ENCODE measurements at regions not wholly inside any gene's neighbourhood (a gene's known extent, or its start where the extent isn't known, plus 50 kb on each side); places are given as distances from the start of the nearest gene placed in this dataset.

DNA sequence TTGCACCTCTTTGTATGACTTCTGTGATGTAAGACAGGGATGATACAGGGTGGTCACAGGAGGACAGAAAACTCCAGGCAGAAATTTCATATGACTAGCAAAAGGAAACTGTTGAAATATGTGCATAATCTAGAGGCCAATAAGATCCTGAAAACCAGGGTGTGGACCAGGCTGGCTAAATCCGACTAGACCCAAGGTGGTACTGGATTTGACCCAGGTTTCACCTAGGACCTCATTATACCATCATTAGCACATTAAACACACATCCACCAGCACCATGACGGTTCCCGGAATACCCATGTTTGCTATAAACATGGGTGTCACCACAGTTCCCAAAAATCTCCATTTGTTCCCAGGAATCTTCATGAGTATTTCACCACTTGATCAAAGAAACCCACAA lies 517.1 kb downstream of the ZNF608 start:
- CTCF ChIA-PET, result no interaction called here
- POLR2A ChIA-PET, result no interaction called here

- CTCF ChIA-PET, result no interaction called here
- POLR2A ChIA-PET, result no interaction called here
Measured at GRCh38 chr5:124227914-124228313, 518.5 kb downstream of the ZNF608 start.

DNA sequence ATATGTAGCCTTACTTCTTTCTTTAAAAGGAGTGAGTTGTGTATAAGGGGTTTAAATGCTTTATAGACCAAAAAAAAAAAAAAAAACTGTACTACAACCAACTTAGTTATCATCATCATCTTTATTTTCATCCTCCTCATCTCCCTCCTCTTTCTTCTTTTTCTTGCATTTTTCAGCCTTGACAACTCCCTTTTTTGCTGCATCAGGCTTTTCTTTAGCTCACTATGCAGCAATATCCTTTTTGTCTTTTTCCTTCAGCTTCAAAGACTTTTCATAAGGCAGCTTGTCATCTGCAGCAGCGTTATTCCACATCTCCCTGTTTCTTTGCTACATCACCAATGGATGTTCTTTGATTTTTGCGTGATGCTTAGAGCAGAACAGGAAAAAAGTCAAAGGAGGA lies 526.0 kb downstream of the ZNF608 start:
- ChIA-PET CTCF (no interaction called here), POLR2A (no interaction called here)

DNA sequence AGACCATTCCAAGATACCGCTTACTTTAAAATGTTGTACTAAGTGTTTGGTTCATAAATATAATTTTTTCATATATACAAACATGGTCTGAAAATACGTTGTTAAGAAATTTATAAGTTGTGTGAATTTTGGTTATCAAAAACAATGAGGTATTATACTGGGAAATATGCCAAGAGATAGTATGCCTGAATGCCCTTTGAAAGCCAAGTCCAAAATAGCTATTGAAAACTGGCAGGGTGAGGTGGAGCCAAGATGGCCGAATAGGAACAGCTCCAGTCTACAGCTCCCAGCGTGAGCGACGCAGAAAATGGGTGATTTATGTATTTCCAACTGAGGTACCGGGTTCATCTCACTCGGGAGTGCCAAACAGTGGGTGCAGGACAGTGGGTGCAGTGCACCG lies 533.5 kb downstream of the ZNF608 start:
- ChIA-PET CTCF (no interaction called here), POLR2A (no interaction called here)

GRCh38 chr5:124210111-124210910 lies 536.1 kb downstream of the ZNF608 start:
- CTCF ChIA-PET, result no interaction called here
- POLR2A ChIA-PET, result no interaction called here

GRCh38 chr5:124207118-124207517 lies 539.3 kb downstream of the ZNF608 start:
- CTCF ChIA-PET, result no interaction called here
- POLR2A ChIA-PET, result no interaction called here

DNA sequence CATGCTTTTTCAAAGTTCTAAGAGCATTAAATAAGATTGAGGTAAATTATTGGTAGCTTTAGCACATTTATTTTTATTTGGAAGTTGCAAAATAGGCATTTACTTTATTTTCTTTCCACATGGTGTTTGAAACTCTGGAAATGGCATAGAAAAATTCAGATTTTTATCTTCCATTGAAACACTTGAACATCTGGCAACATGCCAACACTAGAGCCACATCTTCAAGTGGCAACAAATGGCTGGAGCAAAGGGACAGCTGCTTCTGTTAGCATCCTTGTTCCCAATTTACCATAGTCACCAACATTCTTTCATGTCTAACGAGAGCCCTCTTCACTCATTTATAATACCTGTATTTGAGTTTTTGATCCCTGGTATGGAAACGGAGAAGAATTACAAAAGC lies 539.9 kb downstream of the ZNF608 start:
- CTCF ChIA-PET, result no interaction called here
- POLR2A ChIA-PET, result no interaction called here

- POLR2A ChIA-PET, result no interaction called here
- CTCF ChIA-PET, result no interaction called here
Measured at GRCh38 chr5:124203303-124203702, 543.1 kb downstream of the ZNF608 start.

GRCh38 chr5:124200381-124200780 lies 546.1 kb downstream of the ZNF608 start:
- ChIA-PET CTCF (no interaction called here), POLR2A (no interaction called here)

DNA sequence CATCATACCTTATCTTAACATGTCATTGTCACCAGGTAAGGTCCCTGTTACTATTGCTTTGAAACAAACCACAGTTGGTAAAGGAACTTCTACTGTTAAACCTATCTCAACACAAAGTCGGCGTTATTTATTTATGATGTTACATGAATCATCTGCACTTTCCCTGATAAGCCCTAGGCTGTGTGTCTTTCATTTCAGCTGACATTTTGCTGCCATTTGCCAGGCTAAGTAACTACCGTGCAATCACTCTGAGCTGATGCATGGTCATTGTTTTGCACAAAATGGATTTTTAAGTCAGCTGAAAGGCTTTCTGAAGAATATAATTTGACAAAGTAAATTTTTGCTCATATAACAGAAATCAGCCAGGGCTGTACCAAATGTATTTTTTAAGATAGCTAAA lies 546.5 kb downstream of the ZNF608 start:
- ChIA-PET CTCF (no interaction called here), POLR2A (no interaction called here)

GRCh38 chr5:124195411-124195810 lies 551.0 kb downstream of the ZNF608 start:
- ChIA-PET CTCF (no interaction called here), POLR2A (no interaction called here)

GRCh38 chr5:124194282-124194681 lies 552.2 kb downstream of the ZNF608 start:
- ChIA-PET CTCF (no interaction called here), POLR2A (no interaction called here)

DNA sequence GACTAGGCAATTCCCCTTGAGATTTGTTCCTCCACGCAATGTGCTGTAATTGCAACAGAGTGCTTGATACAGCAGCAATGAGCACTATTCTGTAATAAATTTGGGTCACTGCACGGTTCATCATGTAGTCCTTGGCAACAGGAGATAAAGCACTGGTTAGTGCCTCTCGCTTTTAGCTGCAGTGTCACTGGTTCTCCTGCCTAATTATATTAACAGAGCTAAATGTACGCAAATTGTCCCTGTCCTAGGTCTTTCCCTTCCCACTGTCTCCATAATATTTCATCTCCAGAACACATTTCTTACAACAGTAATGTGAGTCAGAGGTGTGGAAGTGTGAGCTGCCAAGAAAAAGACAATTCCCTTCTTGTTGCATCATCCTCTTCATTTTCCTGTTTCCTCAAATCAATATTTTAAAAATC lies 553.1 kb downstream of the ZNF608 start:
- ChIA-PET POLR2A (no interaction called here), CTCF (interaction anchor here (0.7 kb wide), 1 partner anchor 12 kb away, joined by 3 read pairs; no protein-coding TSS in a partner anchor)

DNA sequence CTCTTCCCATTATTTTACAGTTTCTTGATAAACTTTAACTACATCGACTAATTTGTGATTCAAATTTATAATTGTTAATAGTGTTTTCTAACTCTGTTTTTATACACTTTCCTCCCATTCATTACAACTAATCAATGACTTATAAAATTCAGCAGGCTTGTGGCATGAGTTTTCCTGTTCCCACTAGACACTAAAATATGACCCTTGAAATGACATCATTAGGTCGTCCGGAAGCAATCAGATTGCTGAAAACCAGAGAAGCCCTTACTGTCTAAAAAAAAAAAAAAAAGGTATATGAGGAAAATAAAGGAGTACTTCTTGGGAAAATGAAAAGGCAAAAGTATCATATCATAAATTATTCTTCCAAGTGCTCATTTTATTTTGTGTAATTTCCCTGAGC lies 553.7 kb downstream of the ZNF608 start:
- ChIA-PET POLR2A (no interaction called here), CTCF (interaction anchor here (0.7 kb wide), 1 partner anchor 12 kb away, joined by 3 read pairs; no protein-coding TSS in a partner anchor)

- ChIA-PET CTCF (no interaction called here), POLR2A (no interaction called here)
Measured at GRCh38 chr5:124185716-124186115, 560.7 kb downstream of the ZNF608 start.

- ChIA-PET POLR2A (no interaction called here), CTCF (no interaction called here)
Measured at GRCh38 chr5:124182133-124182532, 564.3 kb downstream of the ZNF608 start.

DNA sequence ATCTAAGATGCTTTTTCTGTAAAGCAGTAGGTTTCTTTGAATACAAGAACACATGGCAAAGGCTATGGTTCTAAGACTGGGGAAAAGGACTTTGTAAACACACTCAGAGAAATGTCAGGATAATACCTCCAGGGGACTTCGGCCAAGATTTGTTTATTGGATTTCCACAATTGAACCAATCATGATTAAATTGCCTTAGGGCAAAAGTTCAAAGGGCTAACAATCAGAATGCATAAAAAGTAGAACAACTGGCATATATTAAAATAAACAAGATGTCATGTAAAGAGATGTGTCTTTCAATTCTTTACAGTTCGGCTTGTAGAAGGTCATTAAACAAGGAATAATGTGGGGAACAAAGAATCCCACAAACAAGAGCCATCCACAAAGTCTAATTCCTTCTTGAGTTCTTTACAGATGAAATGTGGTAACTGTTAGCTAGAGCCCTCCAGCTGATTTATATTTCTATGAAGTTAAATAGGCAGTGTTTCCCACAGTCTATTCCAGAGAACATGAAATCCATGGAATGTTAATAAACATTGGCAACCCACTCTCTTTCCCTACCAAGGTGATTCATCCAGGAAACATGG lies 565.5 kb downstream of the ZNF608 start:
- CTCF ChIA-PET, result no interaction called here
- POLR2A ChIA-PET, result no interaction called here

GRCh38 chr5:124180299-124180874 lies 566.1 kb downstream of the ZNF608 start:
- ChIA-PET CTCF (no interaction called here), POLR2A (no interaction called here)

- CTCF ChIA-PET, result no interaction called here
- POLR2A ChIA-PET, result no interaction called here
Measured at GRCh38 chr5:124179819-124180218, 566.6 kb downstream of the ZNF608 start.

GRCh38 chr5:124178050-124178449 lies 568.4 kb downstream of the ZNF608 start:
- ChIA-PET POLR2A (no interaction called here), CTCF (no interaction called here)

DNA sequence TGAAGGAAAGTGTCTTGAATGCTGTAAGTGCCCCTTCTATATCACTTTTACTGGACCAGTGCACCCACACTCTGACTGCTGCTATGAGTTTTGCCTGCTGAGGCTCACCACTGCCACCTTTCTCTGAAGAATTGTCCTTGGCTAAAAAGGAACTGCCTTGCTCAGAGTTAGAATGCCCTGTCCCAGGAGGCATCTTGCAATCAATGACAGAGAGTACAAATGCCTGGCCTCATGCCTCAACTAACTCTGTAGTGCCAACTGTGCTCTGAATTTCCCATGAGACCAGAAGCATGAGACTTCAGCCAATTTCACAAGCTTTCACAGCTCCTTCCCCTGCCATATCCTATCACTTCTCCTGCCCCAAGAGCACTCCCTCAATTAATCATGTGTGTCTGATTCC lies 569.7 kb downstream of the ZNF608 start:
- POLR2A ChIA-PET, result no interaction called here
- CTCF ChIA-PET, result no interaction called here

DNA sequence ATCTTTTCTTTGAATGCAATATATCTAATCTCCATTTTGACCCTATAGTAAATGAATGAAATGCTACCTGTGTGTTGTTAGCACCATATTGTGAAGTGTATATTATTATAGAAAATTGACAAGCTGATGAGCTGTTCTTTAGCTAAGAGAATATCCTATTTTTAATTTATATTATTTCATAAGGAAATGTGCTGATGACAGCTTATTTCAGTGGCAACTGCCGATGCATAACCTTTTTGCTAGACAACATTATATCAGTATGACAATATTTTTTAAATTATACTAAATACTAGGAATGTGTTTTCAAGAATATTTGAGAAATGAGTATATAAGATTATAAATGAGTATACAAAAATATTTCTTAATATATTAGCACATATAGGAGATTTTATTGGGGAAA lies 573.1 kb downstream of the ZNF608 start:
- POLR2A ChIA-PET, result no interaction called here

More for the DNA sequence above, 573.1 kb downstream of the ZNF608 start:
- CTCF ChIA-PET, result no interaction called here
